GM21737 (cell line): ENCODE measurements at regions not wholly inside any gene's neighbourhood (a gene's known extent, or its start where the extent isn't known, plus 50 kb on each side); places are given as distances from the start of the nearest gene placed in this dataset.

Experiments used
- ATAC-seq: cut with Tn5 transposase; IDR thresholded peaks from one replicate; pipeline ENCODE4 v1.9.1; 2021; ENCODE audit warnings: mild to moderate bottlenecking, moderate library complexity; ENCODE audit not compliant: unreplicated experiment

DNA sequence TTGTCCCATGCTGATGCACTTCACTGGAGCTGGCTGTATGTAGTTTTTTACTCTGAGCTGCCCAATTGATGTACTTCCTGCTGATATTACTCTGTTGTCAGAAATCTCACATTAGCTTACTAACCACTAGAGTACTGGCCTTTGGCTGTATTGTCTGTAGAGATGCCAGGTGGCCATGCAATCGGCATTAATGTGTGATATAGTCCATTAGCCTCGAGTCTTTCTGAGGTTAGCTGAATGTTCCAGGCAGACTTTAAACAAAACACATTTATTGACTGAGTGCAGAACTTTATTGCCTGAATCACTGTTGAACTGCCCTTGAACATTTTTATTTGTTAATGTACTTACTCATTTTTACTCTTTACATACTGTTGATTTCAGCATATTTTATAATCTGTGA, 335.2 kb downstream of the PCDH10 start:
- no peak for ATAC-seq

- no peak for ATAC-seq
Measured at GRCh38 chr4:133483600-133484246, 334.6 kb downstream of the PCDH10 start.

DNA sequence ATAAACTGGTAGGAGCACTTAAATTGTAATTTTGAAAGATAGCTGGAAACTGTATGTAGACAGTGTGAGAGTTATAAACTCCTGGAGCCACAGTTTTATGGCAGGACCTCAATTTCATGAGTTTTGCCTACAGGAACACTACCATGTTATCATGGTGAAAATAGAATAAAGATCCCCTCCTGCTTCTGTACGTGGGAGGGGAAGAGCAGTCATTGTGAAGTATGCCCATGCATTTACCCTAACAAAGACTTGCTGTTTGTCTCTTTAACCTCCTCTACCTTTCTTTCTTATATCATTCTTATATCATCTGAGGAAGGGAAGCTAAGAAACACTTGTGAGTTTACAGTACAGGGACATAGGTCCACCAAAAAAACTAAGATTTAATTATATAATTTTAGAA, 327.0 kb downstream of the PCDH10 start:
- no peak for ATAC-seq

- no peak for ATAC-seq
Measured at GRCh38 chr4:133474501-133474900, 325.4 kb downstream of the PCDH10 start.

DNA sequence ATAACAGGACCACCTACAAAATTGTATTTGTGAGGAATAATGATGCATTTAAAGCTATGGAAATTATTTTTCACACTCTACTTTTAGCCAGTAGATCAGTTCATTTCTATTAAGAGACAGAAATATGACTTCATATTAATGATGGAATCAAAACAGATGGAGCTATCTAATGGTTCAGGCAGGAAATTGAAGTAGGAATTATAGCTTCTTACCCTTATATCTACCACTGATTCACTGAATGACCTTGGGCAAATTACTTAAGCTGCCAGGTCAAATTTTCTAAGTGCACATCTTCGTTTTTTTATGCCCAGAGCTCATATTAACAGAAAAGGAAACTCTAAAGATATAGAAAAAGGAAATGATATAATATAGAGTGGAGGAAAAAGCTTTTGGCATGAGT, 323.1 kb downstream of the PCDH10 start:
- no peak for ATAC-seq

- no peak for ATAC-seq
Measured at GRCh38 chr4:133467290-133467947, 318.3 kb downstream of the PCDH10 start.

DNA sequence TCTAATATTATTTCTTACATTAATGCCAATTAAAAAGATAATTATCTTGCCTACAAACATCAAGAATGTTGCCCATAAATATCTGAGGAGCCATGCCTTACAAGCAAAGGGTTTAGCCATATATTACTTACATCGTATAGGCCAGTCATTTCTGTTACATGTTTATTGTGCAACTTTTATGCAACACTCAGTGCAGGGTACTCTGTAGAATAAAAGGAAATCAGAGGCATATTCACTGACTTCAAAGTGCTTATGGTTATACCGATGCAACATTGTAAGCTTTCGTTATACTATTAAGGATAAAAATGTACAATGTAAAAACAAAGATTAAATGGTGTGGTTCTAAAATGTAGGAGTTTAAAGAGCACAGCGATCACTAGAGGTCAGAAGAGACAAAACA, 315.9 kb downstream of the PCDH10 start:
- ATAC-seq = no peak

DNA sequence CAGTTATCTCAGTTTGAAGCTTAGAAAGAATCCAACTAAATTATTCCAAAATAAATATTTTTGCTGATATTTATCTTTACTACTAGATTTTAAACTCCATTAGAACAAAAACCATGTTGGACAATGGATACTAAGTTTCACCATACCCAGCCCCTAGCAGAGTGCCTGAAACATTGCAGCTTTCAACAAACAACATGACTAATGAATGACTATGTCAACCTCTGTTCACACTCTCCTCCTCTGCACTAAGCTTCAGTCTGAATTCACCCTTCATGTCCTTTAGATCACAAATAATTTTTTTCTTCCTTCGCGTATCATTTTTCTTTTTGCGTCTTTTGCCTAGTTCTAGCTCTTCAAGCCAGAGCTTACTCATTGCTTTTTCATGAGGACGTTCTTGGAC, 315.2 kb downstream of the PCDH10 start:
- ATAC-seq = no peak

DNA sequence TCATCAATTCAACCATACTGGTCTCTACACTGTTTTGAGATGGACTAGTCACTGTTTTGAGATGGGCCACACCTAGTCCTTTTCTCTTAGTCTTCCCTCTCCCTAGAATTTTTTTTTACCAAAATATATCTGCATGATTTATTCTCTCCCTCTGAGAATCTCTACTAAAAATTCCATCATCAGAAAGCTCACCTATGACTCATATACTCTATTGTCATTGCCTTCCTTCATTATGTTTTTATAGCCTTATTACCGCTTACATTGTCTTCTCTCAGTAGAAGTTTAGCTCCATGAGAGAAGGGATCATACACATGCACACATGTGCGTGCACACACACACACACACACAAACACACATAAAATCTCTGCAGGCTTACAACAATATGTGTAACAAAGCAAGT, 303.6 kb downstream of the PCDH10 start:
- no peak for ATAC-seq

GRCh38 chr4:133450813-133451212, 301.7 kb downstream of the PCDH10 start:
- ATAC-seq = no peak

DNA sequence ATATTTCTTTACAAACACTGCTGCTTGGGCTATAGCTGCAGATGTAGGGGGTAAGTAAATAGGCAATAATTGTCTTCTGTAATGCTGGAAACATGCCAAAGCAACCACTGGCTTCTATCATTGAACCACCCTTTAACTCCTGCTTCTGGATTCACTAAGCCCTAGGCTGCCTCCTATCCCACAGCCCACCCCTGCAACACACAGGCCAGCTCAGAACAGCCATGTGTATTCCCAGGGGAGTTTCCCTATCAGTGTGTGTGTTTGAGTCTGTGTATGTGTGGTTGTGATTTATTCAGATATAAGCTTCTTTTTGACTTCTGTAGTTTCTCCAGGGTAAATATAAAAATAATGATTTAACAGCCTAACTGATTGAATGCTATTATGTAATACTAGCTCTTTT, 291.3 kb downstream of the PCDH10 start:
- no peak for ATAC-seq

- ATAC-seq = no peak
Measured at GRCh38 chr4:133439830-133440229, 290.7 kb downstream of the PCDH10 start.

DNA sequence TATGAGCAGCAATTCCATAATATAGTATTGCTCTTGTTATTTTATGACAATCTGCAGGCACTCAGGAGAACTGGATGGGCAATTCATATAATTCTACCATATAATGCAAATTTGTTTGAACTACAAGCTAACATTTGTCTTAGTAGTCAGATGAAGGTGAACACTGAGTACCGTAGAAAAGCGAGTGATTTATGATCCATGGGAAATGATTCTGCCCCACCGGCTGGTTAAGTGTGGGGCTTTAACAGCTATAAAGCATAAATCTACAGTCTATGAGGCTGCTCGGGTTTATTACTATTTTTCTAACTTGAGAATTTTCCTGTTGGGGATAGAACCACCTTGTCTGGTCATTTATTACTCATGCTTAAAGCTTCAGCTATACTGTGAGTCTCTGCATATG, 275.5 kb downstream of the PCDH10 start:
- ATAC-seq = no peak

DNA sequence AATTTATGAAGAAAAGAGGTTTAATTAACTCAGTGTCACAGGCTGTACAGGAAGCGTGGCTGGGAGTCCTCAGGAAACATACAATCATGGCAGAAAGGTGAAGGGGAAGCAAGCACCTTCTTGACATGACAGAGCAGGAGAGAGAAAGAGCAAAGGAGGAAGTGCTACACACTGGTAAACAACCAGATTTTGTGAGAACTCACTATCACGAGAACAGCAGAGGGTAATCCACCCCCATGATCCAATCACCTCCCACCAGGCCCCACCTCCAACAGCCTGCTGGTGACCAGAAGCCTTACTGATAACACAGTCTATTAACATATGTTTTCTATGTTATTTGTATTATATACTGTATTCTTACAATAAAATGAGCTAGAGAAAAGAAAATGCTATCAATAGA, 254.8 kb downstream of the PCDH10 start:
- no peak for ATAC-seq

- no peak for ATAC-seq
Measured at GRCh38 chr4:133402616-133403015, 253.5 kb downstream of the PCDH10 start.

DNA sequence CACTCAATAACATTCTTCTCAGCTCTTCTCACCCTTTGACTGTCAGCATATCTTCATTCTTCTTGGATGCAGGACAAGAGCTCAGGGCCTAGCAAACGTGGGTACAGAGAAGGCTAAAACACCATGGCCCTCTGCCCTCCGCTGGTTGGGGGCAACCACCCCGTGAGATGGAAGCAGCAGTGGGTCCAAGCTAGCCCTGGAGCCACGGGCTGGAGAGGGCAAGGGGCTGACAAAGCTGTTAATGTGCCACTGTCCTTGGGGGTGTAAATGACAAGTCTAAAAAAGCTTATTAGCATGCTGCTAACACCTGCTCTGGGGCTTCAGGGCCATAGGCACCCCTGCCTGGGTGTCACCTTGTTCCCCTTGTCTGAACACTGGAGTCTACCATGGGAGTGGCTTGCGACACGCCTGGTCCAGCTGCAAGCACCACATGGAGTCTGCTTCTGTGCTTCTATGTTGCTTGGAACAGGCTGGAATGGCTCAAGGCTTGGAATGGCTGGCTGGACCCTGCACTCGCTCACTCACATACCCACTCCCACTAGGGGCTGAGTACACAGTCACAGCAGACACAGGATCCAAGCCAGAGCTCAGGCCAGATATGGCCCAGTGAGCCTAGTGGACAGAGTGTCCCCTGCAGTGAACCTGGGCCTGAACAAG, 246.0 kb downstream of the PCDH10 start:
- ATAC-seq = no peak

DNA sequence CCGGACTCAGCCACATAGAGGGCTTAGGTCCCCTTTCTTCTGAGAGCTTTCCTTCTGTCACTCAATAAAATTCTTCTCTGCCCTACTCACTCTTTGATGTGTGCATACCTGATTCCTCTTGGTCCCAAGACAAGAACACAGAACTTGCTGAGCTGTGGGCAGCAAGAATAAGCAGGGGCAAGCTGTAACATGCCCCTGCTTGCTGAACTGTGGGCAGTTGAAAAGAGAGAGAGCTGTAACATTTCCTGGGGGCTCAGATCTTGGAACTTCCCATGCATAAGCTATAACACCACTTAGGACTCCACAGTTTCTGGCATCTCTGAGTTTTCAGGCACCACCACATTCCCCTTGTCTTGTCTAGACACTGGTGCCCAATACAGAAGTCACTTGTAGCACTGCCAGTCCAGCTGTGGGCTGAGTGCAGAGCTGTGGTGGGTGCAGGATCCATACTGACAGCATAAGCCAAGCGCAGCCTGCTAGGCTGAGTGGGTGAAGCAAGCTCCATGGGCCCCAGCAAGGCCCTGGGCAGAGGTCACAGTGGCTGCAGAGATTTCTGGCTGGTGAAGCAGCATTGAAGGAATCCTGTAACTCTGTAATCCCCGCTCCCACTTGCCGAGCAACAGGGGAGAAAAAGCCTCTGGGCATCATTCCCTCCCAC, 241.2 kb downstream of the PCDH10 start:
- no peak for ATAC-seq

GRCh38 chr4:133389029-133389428, 239.9 kb downstream of the PCDH10 start:
- no peak for ATAC-seq

DNA sequence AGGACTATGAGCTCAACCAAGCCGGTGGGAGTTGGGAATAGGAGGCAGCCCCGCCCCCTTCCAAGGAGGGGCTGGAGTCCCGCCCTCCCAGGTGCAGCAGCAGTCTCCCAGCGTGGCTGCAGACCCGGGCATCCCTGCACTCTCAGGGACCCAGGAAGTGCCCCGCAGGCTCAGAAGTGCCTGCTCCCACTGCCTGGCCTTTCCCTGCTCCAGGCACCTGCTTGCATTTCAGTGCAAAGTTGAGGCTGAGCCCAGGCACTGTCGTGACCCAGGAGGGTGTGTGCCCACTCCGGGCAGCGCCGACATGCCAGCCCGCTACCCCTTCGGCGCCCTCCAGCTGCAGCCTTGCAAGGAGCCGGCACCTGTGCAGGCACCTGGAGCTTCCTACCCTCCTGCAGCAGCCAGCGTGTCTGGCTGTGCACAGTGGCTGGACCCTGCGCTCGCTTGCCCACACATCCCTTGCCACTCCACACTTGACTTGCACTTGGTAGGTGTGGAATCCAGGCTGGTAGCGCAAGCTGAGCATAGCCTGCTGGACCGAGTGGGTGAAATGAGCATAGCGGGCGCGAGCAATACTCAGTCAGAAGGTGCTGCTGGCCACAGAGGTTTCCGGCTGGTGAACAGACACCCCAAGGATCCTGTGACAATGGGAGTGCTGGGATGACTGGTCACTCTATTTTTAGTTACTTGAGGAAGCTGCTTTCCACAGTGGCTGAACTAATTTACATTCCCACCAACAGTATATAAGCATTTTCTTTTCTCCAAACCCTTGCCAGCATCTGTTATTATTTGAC, 236.3 kb downstream of the PCDH10 start:
- ATAC-seq = no peak

GRCh38 chr4:133379681-133380438, 230.8 kb downstream of the PCDH10 start:
- no peak for ATAC-seq
